DOHH2 (cell line): ENCODE measurements at regions not wholly inside any gene's neighbourhood (a gene's known extent, or its start where the extent isn't known, plus 50 kb on each side); places are given as distances from the start of the nearest gene placed in this dataset.

Experiments
- H3F3A ChIP-seq: fragments of 200-600 bp; sonication (generic), shearing (Covaris generic); 2 replicates; pipeline ENCODE4 v1.6.0; 2016; ENCODE audit warnings: antibody characterized with exemption, mild to moderate bottlenecking; ENCODE audit not compliant: control insufficient read depth, insufficient read depth
- H3K27ac ChIP-seq: fragments of 200-600 bp; sonication (generic); 2 replicates; pipeline ENCODE4 v1.5.1; 2014; ENCODE audit warnings: low read depth, mild to moderate bottlenecking, low read length, moderate library complexity
- H3K27me3 ChIP-seq: fragments of 200-600 bp; sonication (generic); 2 replicates; pipeline ENCODE4 v1.6.1; 2014; ENCODE audit warnings: mild to moderate bottlenecking, low read length, mixed read lengths; ENCODE audit not compliant: control insufficient read depth
- H3K36me3 ChIP-seq: fragments of 200-600 bp; sonication (generic); 2 replicates; pipeline ENCODE4 v1.6.1; 2014; ENCODE audit warnings: mild to moderate bottlenecking, low read length, moderate library complexity, mixed read lengths; ENCODE audit not compliant: control insufficient read depth
- H3K4me1 ChIP-seq: fragments of 200-600 bp; sonication (generic); 2 replicates; pipeline ENCODE4 v1.6.1; 2014; ENCODE audit warnings: mild to moderate bottlenecking, low read length, mixed read lengths; ENCODE audit not compliant: control insufficient read depth
- H3K4me2 ChIP-seq: fragments of 200-600 bp; sonication (generic); 2 replicates; pipeline ENCODE4 v1.6.0; 2014; ENCODE audit warnings: mild to moderate bottlenecking, low read length, moderate library complexity
- H3K4me3 ChIP-seq: fragments of 200-600 bp; sonication (generic); 2 replicates; pipeline ENCODE4 v1.5.1; 2014; ENCODE audit warnings: mild to moderate bottlenecking, low read length, mixed read lengths
- H3K79me2 ChIP-seq: fragments of 200-600 bp; sonication (generic); 2 replicates; pipeline ENCODE4 v1.6.1; 2014; ENCODE audit warnings: mild to moderate bottlenecking, low read length, mixed read lengths; ENCODE audit not compliant: control insufficient read depth
- H3K9me2 ChIP-seq: fragments of 200-600 bp; sonication (generic); replicated peaks from 2 replicates; pipeline ENCODE4 v1.6.1; 2014; ENCODE audit warnings: mild to moderate bottlenecking, low read length, mixed read lengths; ENCODE audit not compliant: control insufficient read depth
- H3K9me3 ChIP-seq: fragments of 200-600 bp; sonication (generic); 2 replicates; pipeline ENCODE4 v1.6.1; 2014; ENCODE audit warnings: antibody characterized with exemption, low read length, mixed read lengths; ENCODE audit not compliant: control insufficient read depth, insufficient read depth
- H4K20me1 ChIP-seq: fragments of 200-600 bp; sonication (generic); 2 replicates; pipeline ENCODE4 v1.6.0; 2014; ENCODE audit warnings: low read depth, mild to moderate bottlenecking, antibody characterized with exemption, low read length, moderate library complexity; ENCODE audit not compliant: control insufficient read depth, insufficient read depth
- CTCF ChIP-seq: fragments of 200-600 bp; sonication (generic); IDR thresholded peaks from one replicate; pipeline ENCODE4 v1.5.1; 2014; ENCODE audit warnings: antibody characterized with exemption, mild to moderate bottlenecking, low read depth, low read length; ENCODE audit not compliant: poor library complexity, severe bottlenecking
- EZH2phosphoT487 ChIP-seq: fragments of 200-600 bp; sonication (generic); IDR thresholded peaks from 2 replicates; pipeline ENCODE4 v1.6.1; 2017; ENCODE audit warnings: borderline replicate concordance, mild to moderate bottlenecking, antibody characterized with exemption, low read length, moderate library complexity, mixed read lengths

- Histone ChIP-seq H3K9me2 (no peaks in the 10 kb centered on the region), H3K9me3 (no peaks in the 10 kb centered on the region), H3K4me2 (no peak overlapping the region), H3F3A (no peaks in the 10 kb centered on the region), H3K27ac (no peak overlapping the region), H3K4me1 (no peaks in the 10 kb centered on the region), H3K79me2 (no peaks in the 10 kb centered on the region), H3K36me3 (no peaks in the 10 kb centered on the region), H3K4me3 (no peak overlapping the region), H4K20me1 (no peaks in the 10 kb centered on the region), H3K27me3 (peaks cover 6% of the 10 kb centered on the region)
- TF ChIP-seq CTCF, result no peak
- TF ChIP-seq EZH2phosphoT487, result no peak
These were observed 143.7 kb upstream of the ANK2 start for GRCh38 chr4:112905728-112906127.

GRCh38 chr4:112908511-112908910 is 140.9 kb upstream of the ANK2 start:
- Histone ChIP-seq H3K4me2 (no peak overlapping the region), H3K79me2 (no peaks in the 10 kb centered on the region), H3K4me1 (no peaks in the 10 kb centered on the region), H3K9me2 (no peaks in the 10 kb centered on the region), H4K20me1 (no peaks in the 10 kb centered on the region), H3K9me3 (no peaks in the 10 kb centered on the region), H3K36me3 (no peaks in the 10 kb centered on the region), H3K4me3 (no peak overlapping the region), H3K27me3 (peaks cover 6% of the 10 kb centered on the region), H3F3A (no peaks in the 10 kb centered on the region), H3K27ac (no peak overlapping the region)
- TF ChIP-seq CTCF (no peak), EZH2phosphoT487 (no peak)

- TF ChIP-seq CTCF (no peak), EZH2phosphoT487 (no peak)
- Histone ChIP-seq H3K4me3 (no peak overlapping the region), H3K27ac (no peak overlapping the region), H3K79me2 (no peaks in the 10 kb centered on the region), H4K20me1 (no peaks in the 10 kb centered on the region), H3K27me3 (peaks cover 6% of the 10 kb centered on the region), H3K36me3 (no peaks in the 10 kb centered on the region), H3K9me2 (no peaks in the 10 kb centered on the region), H3K9me3 (no peaks in the 10 kb centered on the region), H3K4me2 (no peak overlapping the region), H3F3A (no peaks in the 10 kb centered on the region), H3K4me1 (no peaks in the 10 kb centered on the region)
These were observed 139.2 kb upstream of the ANK2 start for GRCh38 chr4:112910109-112910736.
